Breast epithelium (tissue), 4 donors: ENCODE measurements at regions not wholly inside any gene's neighbourhood (a gene's known extent, or its start where the extent isn't known, plus 50 kb on each side); places are given as distances from the start of the nearest gene placed in this dataset.

Source experiments
- DNase-seq, 2 donors: peaks; one replicate each; pipeline ENCODE4 v3.0.0-alpha.2; 2019; ENCODE audit warnings: low spot score in 2 of 2
- H3K27ac ChIP-seq, 2 donors: fragments of 200-600 bp; sonication (generic) in 1 of 2; one replicate each; pipeline ENCODE4 v1.5.1; 2016 to 2019; ENCODE audit warnings: mild to moderate bottlenecking in 1 of 2
- H3K27me3 ChIP-seq, 2 donors: fragments of 200-600 bp; sonication (generic) in 1 of 2; one replicate each; pipeline versions ENCODE4 v1.5.1 to v1.6.0; 2017 to 2019; ENCODE audit warnings: control low read depth in 1 of 2, mild to moderate bottlenecking in 1 of 2
- H3K36me3 ChIP-seq: fragments of 200-600 bp; one replicate; pipeline ENCODE4 v1.5.1; 2019
- H3K4me1 ChIP-seq, 2 donors: fragments of 200-600 bp; sonication (generic); one replicate each; pipeline ENCODE4 v1.5.1; 2016 to 2019; ENCODE audit warnings: control low read depth in 1 of 2
- H3K4me3 ChIP-seq, 3 donors: fragments of 200-600 bp; sonication (generic); 1 replicate in 2 of 3; 2 replicates in 1 of 3; pipeline ENCODE4 v1.5.1; 2016 to 2019; ENCODE audit warnings: mild to moderate bottlenecking in 3 of 3, moderate library complexity in 2 of 3
- H3K9me3 ChIP-seq, 2 donors: fragments of 200-600 bp; sonication (generic) in 1 of 2; one replicate each; pipeline ENCODE4 v1.5.1; 2016 to 2019; ENCODE audit warnings: control low read depth in 1 of 2
- POLR2A ChIP-seq: fragments of 450-650 bp; IDR thresholded peaks from one replicate; pipeline ENCODE4 v1.6.1; 2016; ENCODE audit warnings: antibody characterized with exemption, mild to moderate bottlenecking, moderate library complexity
- POLR2AphosphoS5 ChIP-seq, 3 donors: sonication (generic); formaldehyde crosslinking; IDR thresholded peaks; one replicate each; pipeline ENCODE4 v1.6.1; 2017; ENCODE audit warnings: antibody characterized with exemption in 3 of 3
- intact Hi-C: fragments of 100-400 bp; cut with DNase I; formaldehyde crosslinking; loops from one replicate; pipeline ENCODE4 v1.15.1; 2023; ENCODE audit warnings: low total_unique reads
- TF ChIP-seq, protein P1 (sequence below), 3 donors: fragments of 450-650 bp; IDR thresholded peaks; one replicate each; pipeline ENCODE4 v1.5.1; 2016 to 2017; ENCODE audit warnings: antibody characterized with exemption in 3 of 3, mild to moderate bottlenecking in 3 of 3, moderate library complexity in 3 of 3

GRCh38 chr1:112040891-112041740 is 51.6 kb upstream of the KCND3 start:
- no peak overlapping the region for H3K27ac ChIP-seq
- H3K4me3 ChIP-seq = no peak overlapping the region
- DNase-seq = no peak
- no peaks in the 10 kb centered on the region for H3K27me3 ChIP-seq
- TF ChIP-seq, protein P1, sequence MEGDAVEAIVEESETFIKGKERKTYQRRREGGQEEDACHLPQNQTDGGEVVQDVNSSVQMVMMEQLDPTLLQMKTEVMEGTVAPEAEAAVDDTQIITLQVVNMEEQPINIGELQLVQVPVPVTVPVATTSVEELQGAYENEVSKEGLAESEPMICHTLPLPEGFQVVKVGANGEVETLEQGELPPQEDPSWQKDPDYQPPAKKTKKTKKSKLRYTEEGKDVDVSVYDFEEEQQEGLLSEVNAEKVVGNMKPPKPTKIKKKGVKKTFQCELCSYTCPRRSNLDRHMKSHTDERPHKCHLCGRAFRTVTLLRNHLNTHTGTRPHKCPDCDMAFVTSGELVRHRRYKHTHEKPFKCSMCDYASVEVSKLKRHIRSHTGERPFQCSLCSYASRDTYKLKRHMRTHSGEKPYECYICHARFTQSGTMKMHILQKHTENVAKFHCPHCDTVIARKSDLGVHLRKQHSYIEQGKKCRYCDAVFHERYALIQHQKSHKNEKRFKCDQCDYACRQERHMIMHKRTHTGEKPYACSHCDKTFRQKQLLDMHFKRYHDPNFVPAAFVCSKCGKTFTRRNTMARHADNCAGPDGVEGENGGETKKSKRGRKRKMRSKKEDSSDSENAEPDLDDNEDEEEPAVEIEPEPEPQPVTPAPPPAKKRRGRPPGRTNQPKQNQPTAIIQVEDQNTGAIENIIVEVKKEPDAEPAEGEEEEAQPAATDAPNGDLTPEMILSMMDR (IDR thresholded peaks at IDR 0.05) = no peak
- TF ChIP-seq POLR2AphosphoS5 (IDR thresholded peaks at IDR 0.05) = no peak
- no peak for TF ChIP-seq POLR2A
- intact Hi-C loops = no loop called here
- H3K9me3 ChIP-seq = no peaks in the 10 kb centered on the region
- no peaks in the 10 kb centered on the region for H3K4me1 ChIP-seq
- no peaks in the 10 kb centered on the region for H3K36me3 ChIP-seq

GRCh38 chr1:112043901-112044300 is 54.4 kb upstream of the KCND3 start:
- no peaks in the 10 kb centered on the region for H3K27me3 ChIP-seq
- intact Hi-C loops = no loop called here
- H3K4me1 ChIP-seq = no peaks in the 10 kb centered on the region
- no peaks in the 10 kb centered on the region for H3K36me3 ChIP-seq
- no peak for DNase-seq
- TF ChIP-seq POLR2A = no peak
- no peaks in the 10 kb centered on the region for H3K9me3 ChIP-seq
- no peak overlapping the region for H3K27ac ChIP-seq
- no peak overlapping the region for H3K4me3 ChIP-seq

DNA sequence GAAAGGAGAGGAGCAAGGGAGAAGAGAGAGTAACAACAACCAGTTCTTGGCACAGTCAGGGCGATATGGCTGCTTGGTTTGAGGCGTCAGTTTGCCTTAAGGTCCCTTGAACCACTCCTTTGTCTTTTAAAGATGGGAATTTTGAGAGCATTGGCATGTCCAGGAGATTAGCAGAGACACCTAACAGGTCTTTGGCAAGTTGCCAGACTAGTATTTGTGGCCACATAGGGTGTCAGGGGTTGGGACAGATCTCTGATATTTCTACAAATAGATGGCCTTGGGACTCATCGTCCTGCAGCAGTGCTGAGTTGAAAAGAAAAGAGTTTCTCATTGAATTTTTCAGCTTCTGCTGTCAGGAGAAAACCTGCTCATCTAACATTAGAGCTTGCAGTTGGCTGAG is 55.3 kb upstream of the KCND3 start:
- Histone ChIP-seq H3K27ac (no peak overlapping the region), H3K36me3 (no peaks in the 10 kb centered on the region), H3K9me3 (no peaks in the 10 kb centered on the region), H3K4me3 (no peak overlapping the region), H3K4me1 (no peaks in the 10 kb centered on the region), H3K27me3 (no peaks in the 10 kb centered on the region)
- intact Hi-C loops = no loop called here
- DNase-seq = no peak
- TF ChIP-seq POLR2A (no peak), POLR2AphosphoS5 (IDR thresholded peaks at IDR 0.05) (no peak)
- TF ChIP-seq, protein P1 (IDR thresholded peaks at IDR 0.05) = no peak

DNA sequence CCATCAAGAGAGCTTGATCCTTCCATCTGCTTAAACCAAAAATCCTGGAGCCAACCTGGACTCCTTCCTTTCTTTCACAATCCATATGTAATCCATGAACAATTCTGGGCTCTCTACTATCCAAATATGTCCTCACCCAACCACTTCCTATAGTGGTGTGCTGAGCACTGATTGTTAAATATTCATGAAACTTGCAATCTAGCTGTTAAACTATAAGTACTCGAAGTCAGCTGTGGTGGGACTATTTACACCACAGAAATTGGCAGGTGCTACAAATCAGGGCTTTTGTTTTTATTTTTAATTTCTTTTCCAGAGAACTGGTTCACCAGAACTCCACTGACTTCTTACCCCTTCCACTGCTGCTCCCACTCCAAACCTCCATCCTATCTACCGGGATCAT is 57.2 kb upstream of the KCND3 start:
- H3K36me3 ChIP-seq = no peaks in the 10 kb centered on the region
- no peak overlapping the region for H3K27ac ChIP-seq
- H3K4me1 ChIP-seq = no peaks in the 10 kb centered on the region
- no peak overlapping the region for H3K4me3 ChIP-seq
- no peaks in the 10 kb centered on the region for H3K9me3 ChIP-seq
- intact Hi-C loops = no loop called here
- H3K27me3 ChIP-seq = no peaks in the 10 kb centered on the region
- TF ChIP-seq POLR2A (no peak), POLR2AphosphoS5 (IDR thresholded peaks at IDR 0.05) (no peak)
- TF ChIP-seq, protein P1 (IDR thresholded peaks at IDR 0.05) = no peak
- no peak for DNase-seq

DNA sequence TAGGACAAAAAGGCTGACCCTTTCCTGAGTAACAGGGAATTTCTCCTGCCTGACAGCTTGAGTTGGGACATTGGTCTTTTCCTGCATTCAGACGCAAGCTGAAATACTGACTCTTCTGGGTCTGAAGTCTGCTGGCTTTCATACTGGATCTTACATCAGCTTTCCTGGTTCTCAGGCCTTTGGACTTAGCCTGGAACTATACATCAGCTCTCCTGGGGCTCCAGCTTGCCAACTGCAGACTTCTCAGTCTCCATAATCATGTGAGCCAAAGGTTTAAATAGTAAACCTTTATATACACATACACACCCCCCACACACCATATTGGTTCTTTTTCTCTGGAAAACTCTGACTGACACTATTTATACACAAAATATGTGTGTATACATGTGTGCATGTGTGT is 59.0 kb upstream of the KCND3 start:
- intact Hi-C loops = no loop called here
- H3K9me3 ChIP-seq = no peaks in the 10 kb centered on the region
- no peak for DNase-seq
- H3K27me3 ChIP-seq = no peaks in the 10 kb centered on the region
- H3K4me1 ChIP-seq = no peaks in the 10 kb centered on the region
- TF ChIP-seq, protein P1 (IDR thresholded peaks at IDR 0.05) = no peak
- TF ChIP-seq POLR2A = no peak
- TF ChIP-seq POLR2AphosphoS5 (IDR thresholded peaks at IDR 0.05) = no peak
- no peaks in the 10 kb centered on the region for H3K36me3 ChIP-seq
- no peak overlapping the region for H3K4me3 ChIP-seq
- H3K27ac ChIP-seq = no peak overlapping the region
